ENCODE measurements at regions not wholly inside any gene's neighbourhood (a gene's known extent, or its start where the extent isn't known, plus 50 kb on each side); places are given as distances from the start of the nearest gene placed in this dataset.
"Not testable (repeated sequence)": the region's sequence is repeated elsewhere in the genome, so short reads cannot be mapped to it uniquely, and the experiment has no call there.

DNA sequence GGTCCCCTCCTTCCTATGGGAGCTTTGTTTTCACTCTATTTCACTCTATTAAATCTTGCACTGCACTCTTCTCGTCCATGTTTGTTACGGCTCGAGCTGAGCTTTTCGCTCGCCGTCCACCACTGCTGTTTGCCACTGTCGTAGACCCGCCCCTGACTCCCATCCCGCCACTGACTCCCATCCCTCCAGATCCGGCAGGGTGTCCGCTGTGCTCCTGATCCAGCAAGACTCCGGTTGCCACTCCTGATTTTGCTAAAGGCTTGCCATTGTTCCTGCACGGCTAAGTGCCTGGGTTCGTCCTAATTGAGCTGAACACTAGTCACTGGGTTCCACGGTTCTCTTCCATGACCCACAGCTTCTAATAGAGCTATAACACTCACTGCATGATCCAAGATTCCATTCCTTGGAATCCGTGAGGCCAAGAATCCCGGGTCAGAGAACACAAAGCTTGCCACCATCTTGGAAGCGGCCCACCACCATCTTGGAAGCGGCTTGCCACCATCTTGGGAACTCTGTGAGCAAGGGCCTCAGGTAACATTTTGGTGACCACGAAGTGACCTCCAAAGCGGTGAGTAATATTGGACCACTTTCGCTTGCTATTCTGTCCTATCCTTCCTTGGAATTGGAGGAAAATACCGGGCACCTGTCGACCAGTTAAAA lies 2025.4 kb downstream of the OLFM4 start:
- not testable (repeated sequence) for TF ChIP-seq POLR2AphosphoS5 (IDR thresholded peaks at IDR 0.05; ENCODE audit: low read depth, low read length); PAX5 (IDR thresholded peaks at IDR 0.05; ENCODE audit: insufficient read depth, low read length, severe bottlenecking); POLR2A (IDR thresholded peaks at IDR 0.05; ENCODE audit: low read depth, low read length); POU2F2 (IDR thresholded peaks at IDR 0.05; ENCODE audit: low read depth, low read length); TAF1 (IDR thresholded peaks at IDR 0.05; ENCODE audit: low read depth, low read length)
